Gastroesophageal sphincter (tissue), 4 donors: ENCODE measurements at regions not wholly inside any gene's neighbourhood (a gene's known extent, or its start where the extent isn't known, plus 50 kb on each side); places are given as distances from the start of the nearest gene placed in this dataset.

Experiments used
- ATAC-seq: fragments of 150-250 bp; one replicate; pipeline ENCODE4 v1.9.1; 2016; ENCODE audit warnings: mild to moderate bottlenecking, moderate library complexity
- H3K27ac ChIP-seq, 4 donors: fragments of 200-600 bp; sonication (generic) in 3 of 4; 1 replicate in 3 of 4; 2 replicates in 1 of 4; pipeline ENCODE4 v1.5.1; 2016 to 2019
- H3K27me3 ChIP-seq: fragments of 200-600 bp; sonication (generic); one replicate; pipeline ENCODE4 v1.5.1; 2019
- H3K36me3 ChIP-seq, 2 donors: fragments of 200-600 bp; sonication (generic); one replicate each; pipeline ENCODE4 v1.5.1; 2019; ENCODE audit warnings: control low read depth in 1 of 2
- H3K4me1 ChIP-seq, 3 donors: fragments of 200-600 bp; sonication (generic); 1 replicate in 2 of 3; 2 replicates in 1 of 3; pipeline ENCODE4 v1.5.1; 2016 to 2019; ENCODE audit warnings: control low read depth in 2 of 3
- H3K4me3 ChIP-seq, 2 donors: fragments of 200-600 bp; sonication (generic); one replicate each; pipeline ENCODE4 v1.5.1; 2019; ENCODE audit warnings: mild to moderate bottlenecking in 1 of 2, moderate library complexity in 1 of 2
- H3K9me3 ChIP-seq, 3 donors: fragments of 200-600 bp; sonication (generic); one replicate each; pipeline ENCODE4 v1.5.1; 2017 to 2019; ENCODE audit warnings: control low read depth in 2 of 3
- CTCF ChIP-seq, 4 experiments: fragments of 200-600 bp in 2 of 4; fragments of 450-650 bp in 2 of 4; sonication (generic) in 1 of 4; IDR thresholded peaks; one replicate each; pipeline ENCODE4 v1.5.1; 2017 to 2019; ENCODE audit warnings: antibody characterized with exemption in 4 of 4, mild to moderate bottlenecking in 2 of 4, moderate library complexity in 2 of 4
- EP300 ChIP-seq: sonication (generic); formaldehyde crosslinking; IDR thresholded peaks from one replicate; pipeline ENCODE4 v1.6.1; 2017; ENCODE audit warnings: antibody characterized with exemption, mild to moderate bottlenecking
- POLR2A ChIP-seq, 2 donors: fragments of 450-650 bp; IDR thresholded peaks; one replicate each; pipeline ENCODE4 v1.6.1; 2017; ENCODE audit warnings: antibody characterized with exemption in 2 of 2, mild to moderate bottlenecking in 2 of 2, moderate library complexity in 1 of 2
- POLR2AphosphoS5 ChIP-seq: sonication (generic); formaldehyde crosslinking; IDR thresholded peaks from one replicate; pipeline ENCODE4 v1.6.1; 2017; ENCODE audit warnings: antibody characterized with exemption
- WGBS, 2 donors: methylation state at CpG; one replicate each; pipeline ENCODE4 v1.1.5; 2018; ENCODE audit warnings: low coverage in 1 of 2; 5-methylcytosine and 5-hydroxymethylcytosine counted together

DNA sequence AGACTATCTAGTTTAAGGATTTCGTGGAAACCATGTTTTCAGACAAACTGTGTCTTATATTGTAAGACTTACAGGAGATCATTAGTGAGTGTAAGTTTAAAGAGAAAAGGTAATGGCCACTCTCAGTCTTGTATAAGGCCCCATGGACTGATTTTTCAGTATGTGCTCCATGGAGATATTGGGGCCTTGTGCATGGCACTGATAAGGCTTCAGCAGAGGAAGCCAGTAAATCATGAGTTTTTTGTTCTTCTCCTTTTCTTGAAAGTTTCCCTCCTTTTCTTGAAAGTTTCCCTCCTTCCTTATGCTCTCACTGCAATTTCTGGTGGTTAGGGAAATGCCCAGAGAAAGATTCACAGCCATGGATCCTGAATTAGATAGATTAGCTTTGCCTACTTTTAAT is 471.3 kb downstream of the LRRC70 start:
- WGBS, 2 donors, result 63 to 86% methylated on average over 1 of the region's 1 CpG
- Histone ChIP-seq H3K4me3 (no peak overlapping the region), H3K9me3 (no peaks in the 10 kb centered on the region), H3K4me1 (no peaks in the 10 kb centered on the region), H3K36me3 (no peaks in the 10 kb centered on the region), H3K27ac (no peak overlapping the region), H3K27me3 (no peaks in the 10 kb centered on the region)
- TF ChIP-seq POLR2AphosphoS5 (no peak), POLR2A (IDR thresholded peaks at IDR 0.05) (no peak), CTCF (IDR thresholded peaks at IDR 0.05) (no peak), EP300 (no peak)
- ATAC-seq, result no peak

- WGBS, 2 donors, result 34 to 35% methylated on average over 2 of the region's 2 CpGs
- Histone ChIP-seq H3K4me1 (no peaks in the 10 kb centered on the region), H3K4me3 (no peak overlapping the region), H3K27ac (no peak overlapping the region), H3K9me3 (no peaks in the 10 kb centered on the region), H3K36me3 (no peaks in the 10 kb centered on the region), H3K27me3 (no peaks in the 10 kb centered on the region)
- TF ChIP-seq POLR2AphosphoS5, result no peak
- no peak for TF ChIP-seq CTCF (IDR thresholded peaks at IDR 0.05)
- no peak for TF ChIP-seq POLR2A (IDR thresholded peaks at IDR 0.05)
- no peak for TF ChIP-seq EP300
- no peak for ATAC-seq
These were observed 465.2 kb downstream of the LRRC70 start for GRCh38 chr5:63043792-63044191.

DNA sequence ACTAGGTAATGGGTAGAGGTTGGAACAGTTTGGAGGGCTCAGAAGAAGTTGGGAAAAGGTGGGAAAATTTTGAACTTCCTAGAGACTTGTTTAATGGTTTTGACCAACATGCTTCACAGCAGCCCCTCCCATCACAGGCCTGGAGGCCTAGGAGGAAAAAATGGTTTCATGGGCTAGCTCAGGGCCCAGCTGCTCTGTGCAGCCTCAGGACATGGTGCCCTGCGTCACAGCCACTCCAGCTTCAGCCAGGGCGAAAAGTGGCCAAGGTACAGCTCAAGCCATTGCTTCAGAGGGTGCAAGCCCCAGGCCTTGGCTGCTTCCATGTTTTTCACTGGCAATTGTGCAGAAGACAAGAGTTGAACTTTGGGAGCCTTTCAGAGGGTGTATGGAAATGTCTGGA is 453.7 kb downstream of the LRRC70 start:
- no peak overlapping the region for H3K4me3 ChIP-seq
- H3K4me1 ChIP-seq, result no peaks in the 10 kb centered on the region
- 71% methylated on average over 2 of the region's 2 CpGs; no CpG with 5 or more reads in 1 of the 2 donors for WGBS, 2 donors
- no peak for TF ChIP-seq EP300
- no peak for TF ChIP-seq POLR2A (IDR thresholded peaks at IDR 0.05)
- TF ChIP-seq POLR2AphosphoS5, result no peak
- no peak for TF ChIP-seq CTCF (IDR thresholded peaks at IDR 0.05)
- no peak overlapping the region for H3K27ac ChIP-seq
- H3K9me3 ChIP-seq, result peaks cover 0 to 17% (median 0%) of the 10 kb centered on the region in 3 donors
- no peaks in the 10 kb centered on the region for H3K36me3 ChIP-seq
- H3K27me3 ChIP-seq, result no peaks in the 10 kb centered on the region
- no peak for ATAC-seq

GRCh38 chr5:63029891-63030290 is 451.3 kb downstream of the LRRC70 start:
- Histone ChIP-seq H3K4me1 (no peaks in the 10 kb centered on the region), H3K4me3 (no peak overlapping the region), H3K27me3 (no peaks in the 10 kb centered on the region), H3K9me3 (peaks cover 0 to 17% (median 0%) of the 10 kb centered on the region in 3 donors), H3K36me3 (no peaks in the 10 kb centered on the region), H3K27ac (no peak overlapping the region)
- no peak for ATAC-seq
- WGBS, 2 donors, result 19 to 37% methylated on average over 3 of the region's 3 CpGs
- TF ChIP-seq CTCF (IDR thresholded peaks at IDR 0.05) (no peak), POLR2AphosphoS5 (no peak), POLR2A (IDR thresholded peaks at IDR 0.05) (no peak), EP300 (no peak)

- 66 to 85% methylated on average over 3 of the region's 3 CpGs for WGBS, 2 donors
These were observed 447.1 kb downstream of the LRRC70 start for GRCh38 chr5:63025679-63026078.

More at GRCh38 chr5:63025679-63026078, 447.1 kb downstream of the LRRC70 start:
- Histone ChIP-seq H3K27me3 (no peaks in the 10 kb centered on the region), H3K9me3 (no peaks in the 10 kb centered on the region), H3K36me3 (no peaks in the 10 kb centered on the region), H3K4me3 (no peak overlapping the region), H3K4me1 (no peaks in the 10 kb centered on the region), H3K27ac (no peak overlapping the region)
- no peak for ATAC-seq
- TF ChIP-seq POLR2A (IDR thresholded peaks at IDR 0.05), result no peak
- no peak for TF ChIP-seq EP300
- no peak for TF ChIP-seq POLR2AphosphoS5
- no peak for TF ChIP-seq CTCF (IDR thresholded peaks at IDR 0.05)
